Effector memory CD4-positive, alpha-beta T cell (primary cell): ENCODE measurements at regions not wholly inside any gene's neighbourhood (a gene's known extent, or its start where the extent isn't known, plus 50 kb on each side); places are given as distances from the start of the nearest gene placed in this dataset.
"Not testable (repeated sequence)": the region's sequence is repeated elsewhere in the genome, so short reads cannot be mapped to it uniquely, and the experiment has no call there.

Experiments
- DNase-seq, 3 donors: peaks; one replicate each; pipeline ENCODE4 v3.0.0-alpha.2; 2020
- H3K27ac ChIP-seq: 2 replicates; pipeline ENCODE4 v1.7.0; 2013; ENCODE audit warnings: mild to moderate bottlenecking, low read length, moderate library complexity; ENCODE audit not compliant: insufficient read depth, poor library complexity, severe bottlenecking
- H3K27me3 ChIP-seq: replicated peaks from 2 replicates; pipeline ENCODE4 v1.7.0; 2013; ENCODE audit warnings: mild to moderate bottlenecking, low read length; ENCODE audit not compliant: insufficient read depth, control insufficient read depth, poor library complexity, severe bottlenecking
- H3K36me3 ChIP-seq: 2 replicates; pipeline ENCODE4 v1.7.0; 2013; ENCODE audit warnings: mild to moderate bottlenecking, low read length, moderate library complexity; ENCODE audit not compliant: control insufficient read depth, insufficient read depth
- H3K4me1 ChIP-seq: 2 replicates; pipeline ENCODE4 v1.7.0; 2013; ENCODE audit warnings: low read length, mild to moderate bottlenecking; ENCODE audit not compliant: control insufficient read depth, insufficient read depth, poor library complexity, severe bottlenecking
- H3K4me3 ChIP-seq: 2 replicates; pipeline ENCODE4 v1.7.0; 2013; ENCODE audit warnings: low read length, low read depth, mild to moderate bottlenecking; ENCODE audit not compliant: insufficient read depth, poor library complexity, severe bottlenecking
- H3K9me3 ChIP-seq: 2 replicates; pipeline ENCODE4 v1.7.0; 2013; ENCODE audit warnings: mild to moderate bottlenecking, low read length, moderate library complexity; ENCODE audit not compliant: control insufficient read depth

DNA sequence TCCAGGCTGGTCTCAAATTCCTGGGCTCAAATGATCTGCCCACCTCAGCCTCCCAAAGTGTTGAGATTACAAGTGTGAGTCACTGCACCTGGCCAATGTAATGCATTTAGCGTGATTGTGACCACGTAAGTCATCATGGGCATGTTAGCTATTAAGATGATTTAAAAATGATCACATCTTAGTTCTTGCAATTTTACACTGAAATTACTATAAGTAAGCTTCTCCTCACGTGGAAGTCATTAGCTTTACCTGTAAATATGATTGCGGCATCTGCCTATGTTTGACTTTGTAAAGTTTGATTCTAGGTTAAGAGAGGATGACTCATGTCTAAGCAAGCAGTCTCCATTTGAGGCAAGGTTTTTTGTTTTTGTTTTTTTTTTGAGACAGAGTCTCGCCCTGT lies 85.5 kb downstream of the PMAIP1 start:
- Histone ChIP-seq H3K4me3 (no peak overlapping the region), H3K27ac (no peak overlapping the region), H3K36me3 (no peaks in the 10 kb centered on the region), H3K9me3 (no peaks in the 10 kb centered on the region), H3K27me3 (no peaks in the 10 kb centered on the region), H3K4me1 (no peaks in the 10 kb centered on the region)
- DNase-seq: no peak

DNA sequence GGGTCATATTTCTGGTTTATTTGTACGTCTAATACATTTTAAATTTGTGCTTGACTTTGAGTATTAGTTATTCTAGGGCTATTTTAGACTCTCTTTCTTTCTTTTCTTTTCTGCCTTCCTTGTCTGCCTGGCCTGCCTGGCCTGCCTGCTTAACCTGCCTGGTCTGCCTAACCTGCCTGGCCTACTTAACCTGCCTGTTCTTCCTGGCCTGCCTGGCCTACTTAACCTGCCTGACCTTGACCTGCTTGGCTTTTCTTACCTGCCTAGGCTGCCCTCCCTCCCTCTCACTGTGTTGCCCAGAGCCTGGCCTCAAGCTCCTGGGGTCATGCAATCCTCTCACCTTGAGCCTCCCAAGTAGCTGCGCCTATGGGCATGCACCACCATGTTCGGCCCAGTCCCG lies 83.7 kb downstream of the PMAIP1 start:
- Histone ChIP-seq H3K4me3 (no peak overlapping the region), H3K27me3 (no peaks in the 10 kb centered on the region), H3K9me3 (no peaks in the 10 kb centered on the region), H3K27ac (no peak overlapping the region), H3K36me3 (no peaks in the 10 kb centered on the region), H3K4me1 (no peaks in the 10 kb centered on the region)
- no peak for DNase-seq

DNA sequence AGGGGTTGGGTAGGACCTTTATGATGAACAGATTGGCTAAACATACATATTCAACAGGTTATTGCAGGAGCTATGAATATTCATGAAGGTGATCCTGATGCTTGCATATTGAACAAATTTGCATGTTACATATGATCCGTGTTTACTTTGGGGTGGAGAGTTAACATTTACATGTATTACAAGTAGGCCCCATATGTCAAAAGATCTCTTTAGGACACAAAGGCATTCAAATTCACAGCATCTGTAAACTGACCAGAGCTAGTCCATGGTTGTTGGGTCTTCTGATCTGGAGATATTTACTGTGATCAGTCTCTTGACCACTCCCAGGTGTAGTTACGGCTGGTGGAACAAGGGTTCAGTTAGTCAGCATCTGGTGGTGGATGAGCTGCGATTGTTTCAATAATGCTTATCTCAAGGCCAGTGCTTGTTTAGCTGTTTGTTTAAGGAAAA lies 80.4 kb downstream of the PMAIP1 start:
- no peak for DNase-seq
- no peaks in the 10 kb centered on the region for H3K36me3 ChIP-seq

DNA sequence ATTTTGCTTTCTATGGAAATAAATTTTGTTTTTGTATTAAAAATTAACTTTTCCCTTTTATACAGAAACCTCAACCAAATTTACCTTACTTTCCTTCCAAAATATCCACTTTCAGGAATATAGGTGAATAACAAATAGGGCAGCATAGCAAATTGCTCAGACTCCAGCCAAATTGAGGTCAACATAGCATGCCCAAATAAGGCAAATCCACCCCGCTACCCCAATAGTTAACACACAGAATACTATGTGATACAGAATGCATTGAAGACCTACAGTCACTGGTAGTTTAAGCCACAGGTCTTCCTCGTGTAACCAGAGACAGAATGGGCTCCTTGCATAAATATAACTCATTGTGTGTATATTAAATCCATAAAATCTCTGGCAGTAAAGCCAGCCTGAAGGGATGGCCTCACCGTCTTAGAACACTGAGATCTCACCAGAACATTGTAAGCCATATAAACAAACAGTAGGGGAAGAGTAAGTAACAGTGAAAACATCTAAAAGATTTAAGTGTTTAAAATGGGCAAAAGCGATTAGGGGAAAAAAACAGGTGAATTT lies 72.2 kb downstream of the PMAIP1 start:
- Histone ChIP-seq H3K36me3 (no peaks in the 10 kb centered on the region), H3K4me1 (no peaks in the 10 kb centered on the region), H3K27ac (no peak overlapping the region), H3K9me3 (no peaks in the 10 kb centered on the region), H3K27me3 (no peaks in the 10 kb centered on the region), H3K4me3 (no peak overlapping the region)
- no peak for DNase-seq

More for the DNA sequence above, 80.4 kb downstream of the PMAIP1 start:
- H3K4me3 ChIP-seq: no peak overlapping the region
- no peaks in the 10 kb centered on the region for H3K27me3 ChIP-seq
- no peak overlapping the region for H3K27ac ChIP-seq
- no peaks in the 10 kb centered on the region for H3K4me1 ChIP-seq
- no peaks in the 10 kb centered on the region for H3K9me3 ChIP-seq

DNA sequence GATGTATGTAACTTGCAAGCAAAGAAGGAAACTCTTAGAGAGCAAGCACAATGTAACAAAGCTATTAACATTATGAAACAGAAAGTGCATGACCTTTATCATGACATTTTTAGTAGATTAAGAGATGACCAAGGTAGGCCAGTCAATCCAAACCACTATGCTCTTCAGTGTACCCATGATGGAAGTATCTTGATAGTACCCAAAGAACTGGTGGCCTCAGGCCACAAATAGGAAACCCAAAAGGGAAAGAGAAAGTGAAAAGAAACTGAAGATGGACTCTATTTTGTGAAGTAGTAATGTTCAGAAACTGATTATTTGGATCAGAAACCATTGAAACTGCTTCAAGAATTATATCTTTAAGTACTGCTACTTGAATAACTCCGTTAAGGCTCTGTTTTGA lies 71.3 kb downstream of the PMAIP1 start:
- not testable (repeated sequence) for H3K36me3 ChIP-seq, H3K9me3 ChIP-seq, H3K4me3 ChIP-seq, H3K4me1 ChIP-seq, H3K27me3 ChIP-seq, H3K27ac ChIP-seq, DNase-seq

DNA sequence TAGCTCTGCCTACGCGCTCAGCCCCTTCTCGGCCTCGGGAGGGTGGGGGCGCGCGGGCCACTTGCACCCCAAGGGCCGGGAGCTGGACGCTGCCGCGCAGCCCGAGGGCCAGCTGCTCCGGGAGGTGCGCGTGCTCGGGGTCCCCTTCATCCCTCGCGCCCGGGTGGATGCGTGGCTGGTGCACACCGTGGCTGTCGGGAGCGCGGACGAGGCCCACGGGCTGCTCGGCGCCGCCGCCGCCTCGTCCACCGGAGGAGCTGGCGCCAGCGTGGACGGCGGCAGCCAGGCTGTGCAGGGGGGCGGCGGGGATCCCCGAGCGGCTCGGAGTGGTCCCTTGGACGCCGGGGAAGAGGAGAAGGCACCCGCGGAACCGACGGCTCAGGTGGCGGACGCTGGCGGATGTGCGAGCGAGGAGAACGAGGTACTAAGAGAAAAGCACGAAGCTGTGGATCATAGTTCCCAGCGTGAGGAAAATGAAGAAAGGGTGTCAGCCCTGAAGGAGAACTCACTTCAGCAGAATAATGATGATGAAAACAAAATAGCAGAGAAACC lies 69.8 kb downstream of the PMAIP1 start:
- H3K4me1 ChIP-seq, H3K27me3 ChIP-seq, H3K4me3 ChIP-seq, H3K27ac ChIP-seq, H3K36me3 ChIP-seq, H3K9me3 ChIP-seq, DNase-seq: not testable (repeated sequence)

DNA sequence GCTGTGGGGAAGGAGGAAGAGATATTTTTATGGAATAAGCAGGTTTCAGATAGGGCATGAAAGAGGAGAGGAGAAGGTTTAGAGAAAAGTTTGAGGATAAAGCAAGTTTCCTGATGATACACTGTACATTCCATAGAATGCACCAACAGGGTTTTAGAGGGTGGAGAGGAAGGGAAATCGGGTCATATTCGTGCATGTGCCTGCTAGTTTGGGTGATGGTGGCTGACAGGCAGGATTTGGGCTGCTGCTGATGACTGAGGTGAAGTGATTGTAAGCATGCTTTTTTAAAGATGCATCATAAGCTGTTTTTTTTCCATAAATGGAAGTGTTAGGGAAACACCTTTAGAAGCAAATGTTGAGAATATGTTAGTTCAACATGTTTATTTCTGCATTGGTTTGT lies 68.8 kb downstream of the PMAIP1 start:
- Histone ChIP-seq H3K36me3 (no peaks in the 10 kb centered on the region), H3K27me3 (no peaks in the 10 kb centered on the region), H3K4me1 (no peaks in the 10 kb centered on the region), H3K4me3 (no peak overlapping the region), H3K9me3 (no peaks in the 10 kb centered on the region), H3K27ac (no peak overlapping the region)
- DNase-seq: no peak

DNA sequence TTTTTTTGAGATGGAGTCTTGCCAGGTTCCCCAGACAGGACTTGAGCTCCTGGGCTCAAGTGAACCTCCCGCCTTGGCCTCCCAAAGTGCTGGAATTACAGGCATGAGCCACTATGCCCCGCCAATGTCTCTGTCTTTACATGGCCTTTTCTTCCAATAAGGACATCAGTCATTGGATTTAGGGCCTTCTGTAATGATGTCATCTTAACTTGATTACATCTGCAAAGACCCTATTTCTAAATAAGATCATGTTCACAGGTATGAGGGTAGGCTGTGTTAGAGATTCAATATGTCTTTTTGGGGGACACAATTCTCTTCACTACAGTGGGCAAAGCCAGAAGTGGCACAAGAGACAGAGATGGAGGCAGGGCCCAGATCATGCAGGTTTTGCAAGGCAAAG lies 68.1 kb downstream of the PMAIP1 start:
- H3K27me3 ChIP-seq: no peaks in the 10 kb centered on the region
- DNase-seq: no peak
- H3K4me3 ChIP-seq: no peak overlapping the region
- no peak overlapping the region for H3K27ac ChIP-seq
- no peaks in the 10 kb centered on the region for H3K9me3 ChIP-seq
- H3K36me3 ChIP-seq: no peaks in the 10 kb centered on the region
- no peaks in the 10 kb centered on the region for H3K4me1 ChIP-seq

DNA sequence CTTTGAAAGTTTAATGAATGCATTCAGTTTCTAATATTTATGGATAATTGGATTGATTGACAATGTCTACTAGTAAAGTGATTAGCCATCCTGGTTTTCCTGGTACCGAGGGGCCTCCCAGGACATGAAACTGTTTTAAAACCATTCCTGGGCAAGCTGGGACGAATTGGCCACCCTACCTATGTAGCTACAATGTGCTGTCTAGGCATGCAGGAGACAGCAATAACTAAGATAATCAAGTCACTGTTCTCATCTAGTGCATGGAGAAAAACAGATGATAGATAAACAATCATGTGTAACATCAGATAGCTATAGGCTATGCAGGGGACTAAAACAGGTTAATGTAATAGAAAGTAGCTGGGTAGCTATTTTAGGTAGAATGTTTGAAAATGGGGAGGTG lies 67.1 kb downstream of the PMAIP1 start:
- DNase-seq: no peak
- H3K27ac ChIP-seq: no peak overlapping the region
- no peak overlapping the region for H3K4me3 ChIP-seq
- no peaks in the 10 kb centered on the region for H3K4me1 ChIP-seq
- no peaks in the 10 kb centered on the region for H3K27me3 ChIP-seq
- H3K36me3 ChIP-seq: no peaks in the 10 kb centered on the region
- no peaks in the 10 kb centered on the region for H3K9me3 ChIP-seq

DNA sequence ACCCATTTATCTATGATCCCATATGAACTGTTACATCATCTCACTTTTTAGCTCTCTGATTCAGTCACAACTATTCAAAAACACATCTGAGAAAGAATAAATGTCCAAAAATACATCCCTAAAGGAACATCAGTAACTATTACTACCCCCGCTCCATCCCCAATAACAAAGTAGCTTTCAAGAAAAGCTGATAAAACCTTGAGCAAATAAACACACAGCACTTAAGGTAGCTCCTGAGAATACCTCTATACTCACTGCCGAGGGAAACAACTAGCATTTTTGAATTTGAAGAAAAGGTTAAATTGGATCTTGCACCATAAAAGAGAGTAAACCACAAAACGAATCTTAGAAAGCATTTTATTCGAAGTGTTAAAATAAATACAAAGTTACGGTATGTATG lies 63.4 kb downstream of the PMAIP1 start:
- Histone ChIP-seq H3K27me3 (no peaks in the 10 kb centered on the region), H3K4me3 (no peak overlapping the region), H3K4me1 (no peaks in the 10 kb centered on the region), H3K27ac (no peak overlapping the region), H3K36me3 (no peaks in the 10 kb centered on the region), H3K9me3 (no peaks in the 10 kb centered on the region)
- no peak for DNase-seq
